ENCODE measurements at regions not wholly inside any gene's neighbourhood (a gene's known extent, or its start where the extent isn't known, plus 50 kb on each side); places are given as distances from the start of the nearest gene placed in this dataset.

- WGBS (ENCODE audit: insufficient coverage), result 73% methylated on average over 2 of the region's 5 CpGs
- H3K4me3 ChIP-seq (ENCODE audit: control insufficient read depth in 1 of 7, extremely low read depth in 1 of 7, insufficient read depth in 4 of 7, low read depth in 2 of 7, low read length in 6 of 7), result no peak overlapping the region
- DNase-seq, result no peak
- H3K4me1 ChIP-seq (ENCODE audit: control extremely low read depth in 1 of 4, control insufficient read depth in 4 of 4, insufficient read depth in 4 of 4, low read length in 3 of 4), result peaks cover 0 to 6% (median 5%) of the 10 kb centered on the region in 4 experiments
- CTCF ChIA-PET, result interaction anchor here (1.2 kb wide), 1 partner anchor 10 kb away, joined by 3 read pairs; no protein-coding TSS in a partner anchor
- POLR2A ChIA-PET, result no interaction called here
- H3K36me3 ChIP-seq (ENCODE audit: control insufficient read depth in 4 of 4, insufficient read depth in 4 of 4, low read length in 3 of 4), result no peaks in the 10 kb centered on the region
- H3K27me3 ChIP-seq (replicated peaks in 2 of 5; ENCODE audit: control insufficient read depth in 4 of 5, insufficient read depth in 5 of 5, low read length in 4 of 5), result peaks cover 0 to 61% (median 22%) of the 10 kb centered on the region in 5 experiments
- H3K27ac ChIP-seq (ENCODE audit: insufficient read depth in 1 of 2, low read depth in 1 of 2, low read length in 2 of 2, poor library complexity in 1 of 2, severe bottlenecking in 2 of 2), result no peak overlapping the region
- no peaks in the 10 kb centered on the region for H3K9me3 ChIP-seq (ENCODE audit: control extremely low read depth in 1 of 5, control insufficient read depth in 4 of 5, insufficient read depth in 2 of 5, low read depth in 1 of 5, low read length in 4 of 5)
Observed at GRCh38 chr5:138645778-138646575, 70.8 kb upstream of the HSPA9 start.

GRCh38 chr5:138643040-138643791, 68.0 kb upstream of the HSPA9 start:
- no peaks in the 10 kb centered on the region for H3K36me3 ChIP-seq (ENCODE audit: control insufficient read depth in 4 of 4, insufficient read depth in 4 of 4, low read length in 3 of 4)
- no peak overlapping the region for H3K4me3 ChIP-seq (ENCODE audit: control insufficient read depth in 1 of 7, extremely low read depth in 1 of 7, insufficient read depth in 4 of 7, low read depth in 2 of 7, low read length in 6 of 7)
- H3K27ac ChIP-seq (ENCODE audit: insufficient read depth in 1 of 2, low read depth in 1 of 2, low read length in 2 of 2, poor library complexity in 1 of 2, severe bottlenecking in 2 of 2), result no peak overlapping the region
- peaks cover 0 to 34% (median 11%) of the 10 kb centered on the region in 5 experiments for H3K27me3 ChIP-seq (replicated peaks in 2 of 5; ENCODE audit: control insufficient read depth in 4 of 5, insufficient read depth in 5 of 5, low read length in 4 of 5)
- no peaks in the 10 kb centered on the region for H3K9me3 ChIP-seq (ENCODE audit: control extremely low read depth in 1 of 5, control insufficient read depth in 4 of 5, insufficient read depth in 2 of 5, low read depth in 1 of 5, low read length in 4 of 5)
- ChIA-PET CTCF (interaction anchor here (0.9 to 3.4 kb wide), 7 partner anchors 7 to 629 kb away, joined by 3 to 21 read pairs (median 4); no protein-coding TSS in a partner anchor), POLR2A (no interaction called here)
- peaks cover 0 to 6% (median 5%) of the 10 kb centered on the region in 4 experiments for H3K4me1 ChIP-seq (ENCODE audit: control extremely low read depth in 1 of 4, control insufficient read depth in 4 of 4, insufficient read depth in 4 of 4, low read length in 3 of 4)
- 100% methylated on average over 1 of the region's 5 CpGs for WGBS (ENCODE audit: insufficient coverage)
- no peak for DNase-seq

- ChIA-PET CTCF (interaction anchor here (0.8 to 3.4 kb wide), 16 partner anchors 10 to 631 kb away, joined by 3 to 21 read pairs (median 3); no protein-coding TSS in a partner anchor), POLR2A (no interaction called here)
- H3K9me3 ChIP-seq (ENCODE audit: control extremely low read depth in 1 of 5, control insufficient read depth in 4 of 5, insufficient read depth in 2 of 5, low read depth in 1 of 5, low read length in 4 of 5), result no peaks in the 10 kb centered on the region
- H3K4me1 ChIP-seq (ENCODE audit: control extremely low read depth in 1 of 4, control insufficient read depth in 4 of 4, insufficient read depth in 4 of 4, low read length in 3 of 4), result peaks cover 0 to 6% (median 5%) of the 10 kb centered on the region in 4 experiments
- H3K27ac ChIP-seq (ENCODE audit: insufficient read depth in 1 of 2, low read depth in 1 of 2, low read length in 2 of 2, poor library complexity in 1 of 2, severe bottlenecking in 2 of 2), result no peak overlapping the region
- no peaks in the 10 kb centered on the region for H3K36me3 ChIP-seq (ENCODE audit: control insufficient read depth in 4 of 4, insufficient read depth in 4 of 4, low read length in 3 of 4)
- H3K27me3 ChIP-seq (replicated peaks in 2 of 5; ENCODE audit: control insufficient read depth in 4 of 5, insufficient read depth in 5 of 5, low read length in 4 of 5), result peaks cover 0 to 19% (median 8%) of the 10 kb centered on the region in 5 experiments
- WGBS (ENCODE audit: insufficient coverage), result 49% methylated on average over 14 of the region's 18 CpGs
- H3K4me3 ChIP-seq (ENCODE audit: control insufficient read depth in 1 of 7, extremely low read depth in 1 of 7, insufficient read depth in 4 of 7, low read depth in 2 of 7, low read length in 6 of 7), result no peak overlapping the region
- peak; percentile 70 to 83 (median 78) for DNase-seq
Observed at GRCh38 chr5:138641547-138642298, 66.5 kb upstream of the HSPA9 start.

DNA sequence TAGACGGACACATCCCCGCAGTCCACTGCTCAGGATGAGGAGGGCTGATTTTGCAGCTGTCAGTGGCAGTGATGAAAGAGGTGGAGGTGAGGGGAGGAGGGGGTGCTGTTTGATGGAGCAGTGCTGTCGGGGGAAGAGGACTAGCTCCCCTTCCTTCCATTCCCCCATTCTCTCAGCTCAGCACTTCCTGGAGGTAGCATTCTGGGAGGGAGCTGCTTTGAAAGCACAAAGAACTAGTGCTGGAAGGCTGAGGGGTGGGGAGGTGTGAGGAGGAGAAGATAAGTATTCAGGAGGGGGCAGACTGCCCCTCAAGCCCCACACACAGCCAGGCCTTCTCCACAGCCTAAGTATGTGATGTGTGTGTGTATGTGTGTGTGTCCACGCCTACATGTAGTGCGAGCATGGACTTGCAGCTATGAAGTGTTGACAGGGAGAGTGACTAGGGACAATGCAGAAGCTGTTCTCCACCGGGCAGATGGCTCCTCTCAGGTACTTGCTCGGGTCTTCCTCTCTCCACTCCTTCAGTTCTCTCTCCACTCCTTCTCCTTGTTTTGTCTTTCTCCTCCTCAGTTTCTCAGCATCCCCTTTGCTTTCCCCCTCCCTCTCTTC, 65.5 kb upstream of the HSPA9 start:
- Histone ChIP-seq H3K4me3 (ENCODE audit: control insufficient read depth in 1 of 7, extremely low read depth in 1 of 7, insufficient read depth in 4 of 7, low read depth in 2 of 7, low read length in 6 of 7) (no peak overlapping the region), H3K9me3 (ENCODE audit: control extremely low read depth in 1 of 5, control insufficient read depth in 4 of 5, insufficient read depth in 2 of 5, low read depth in 1 of 5, low read length in 4 of 5) (no peaks in the 10 kb centered on the region), H3K4me1 (ENCODE audit: control extremely low read depth in 1 of 4, control insufficient read depth in 4 of 4, insufficient read depth in 4 of 4, low read length in 3 of 4) (peaks cover 0 to 6% (median 5%) of the 10 kb centered on the region in 4 experiments), H3K36me3 (ENCODE audit: control insufficient read depth in 4 of 4, insufficient read depth in 4 of 4, low read length in 3 of 4) (no peaks in the 10 kb centered on the region), H3K27ac (ENCODE audit: insufficient read depth in 1 of 2, low read depth in 1 of 2, low read length in 2 of 2, poor library complexity in 1 of 2, severe bottlenecking in 2 of 2) (no peak overlapping the region), H3K27me3 (replicated peaks in 2 of 5; ENCODE audit: control insufficient read depth in 4 of 5, insufficient read depth in 5 of 5, low read length in 4 of 5) (peaks cover 0 to 10% (median 3%) of the 10 kb centered on the region in 5 experiments)
- 95% methylated on average over 3 of the region's 7 CpGs for WGBS (ENCODE audit: insufficient coverage)
- ChIA-PET POLR2A (no interaction called here), CTCF (interaction anchor here (0.8 to 3.3 kb wide), 15 partner anchors 8 to 628 kb away, joined by 3 to 15 read pairs (median 4); no protein-coding TSS in a partner anchor)
- DNase-seq, result no peak

GRCh38 chr5:138640138-138640537, 64.9 kb upstream of the HSPA9 start:
- Histone ChIP-seq H3K4me1 (ENCODE audit: control extremely low read depth in 1 of 4, control insufficient read depth in 4 of 4, insufficient read depth in 4 of 4, low read length in 3 of 4) (peaks cover 0 to 6% (median 5%) of the 10 kb centered on the region in 4 experiments), H3K27ac (ENCODE audit: insufficient read depth in 1 of 2, low read depth in 1 of 2, low read length in 2 of 2, poor library complexity in 1 of 2, severe bottlenecking in 2 of 2) (no peak overlapping the region), H3K27me3 (replicated peaks in 2 of 5; ENCODE audit: control insufficient read depth in 4 of 5, insufficient read depth in 5 of 5, low read length in 4 of 5) (peaks cover 0 to 10% (median 3%) of the 10 kb centered on the region in 5 experiments), H3K4me3 (ENCODE audit: control insufficient read depth in 1 of 7, extremely low read depth in 1 of 7, insufficient read depth in 4 of 7, low read depth in 2 of 7, low read length in 6 of 7) (no peak overlapping the region), H3K36me3 (ENCODE audit: control insufficient read depth in 4 of 4, insufficient read depth in 4 of 4, low read length in 3 of 4) (no peaks in the 10 kb centered on the region), H3K9me3 (ENCODE audit: control extremely low read depth in 1 of 5, control insufficient read depth in 4 of 5, insufficient read depth in 2 of 5, low read depth in 1 of 5, low read length in 4 of 5) (no peaks in the 10 kb centered on the region)
- ChIA-PET POLR2A (no interaction called here), CTCF (interaction anchor here (0.9 to 3.3 kb wide), 10 partner anchors 8 to 150 kb away, joined by 3 to 15 read pairs (median 6); no protein-coding TSS in a partner anchor)
- 100% methylated on average over 4 of the region's 5 CpGs for WGBS (ENCODE audit: insufficient coverage)
- no peak for DNase-seq

DNA sequence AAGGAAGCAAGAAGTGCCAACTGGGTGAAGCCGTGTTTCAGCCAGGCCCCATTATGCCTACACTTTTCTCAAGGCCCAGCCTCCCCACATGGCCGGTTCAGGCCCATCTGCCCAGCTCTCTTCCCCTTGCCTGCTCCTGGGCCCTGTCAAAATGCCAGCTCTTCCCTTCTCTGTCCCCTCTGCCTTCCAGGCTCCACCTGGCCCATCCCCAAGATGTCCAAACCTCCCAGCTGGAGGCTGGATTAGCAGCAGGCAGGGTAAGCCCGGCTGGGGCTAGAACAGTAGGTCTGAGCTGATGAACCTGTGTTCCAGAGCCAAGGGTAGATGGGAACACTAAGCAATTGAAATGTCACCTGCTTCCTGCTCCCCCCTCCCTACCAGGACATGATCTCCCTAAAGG, 64.1 kb upstream of the HSPA9 start:
- no peak for DNase-seq
- no peak overlapping the region for H3K27ac ChIP-seq (ENCODE audit: insufficient read depth in 1 of 2, low read depth in 1 of 2, low read length in 2 of 2, poor library complexity in 1 of 2, severe bottlenecking in 2 of 2)
- no peak overlapping the region for H3K4me3 ChIP-seq (ENCODE audit: control insufficient read depth in 1 of 7, extremely low read depth in 1 of 7, insufficient read depth in 4 of 7, low read depth in 2 of 7, low read length in 6 of 7)
- H3K27me3 ChIP-seq (replicated peaks in 2 of 5; ENCODE audit: control insufficient read depth in 4 of 5, insufficient read depth in 5 of 5, low read length in 4 of 5), result peaks cover 0 to 10% (median 3%) of the 10 kb centered on the region in 5 experiments
- 96% methylated on average over 2 of the region's 3 CpGs for WGBS (ENCODE audit: insufficient coverage)
- H3K36me3 ChIP-seq (ENCODE audit: control insufficient read depth in 4 of 4, insufficient read depth in 4 of 4, low read length in 3 of 4), result no peaks in the 10 kb centered on the region
- CTCF ChIA-PET, result interaction anchor here (0.6 to 2.4 kb wide), 6 partner anchors 9 to 60 kb away, joined by 3 to 15 read pairs (median 4); no protein-coding TSS in a partner anchor
- H3K4me1 ChIP-seq (ENCODE audit: control extremely low read depth in 1 of 4, control insufficient read depth in 4 of 4, insufficient read depth in 4 of 4, low read length in 3 of 4), result peaks cover 0 to 6% (median 5%) of the 10 kb centered on the region in 4 experiments
- POLR2A ChIA-PET, result interaction anchor here (0.6 kb wide), 1 partner anchor 23 kb away, joined by 3 read pairs; no protein-coding TSS in a partner anchor
- H3K9me3 ChIP-seq (ENCODE audit: control extremely low read depth in 1 of 5, control insufficient read depth in 4 of 5, insufficient read depth in 2 of 5, low read depth in 1 of 5, low read length in 4 of 5), result no peaks in the 10 kb centered on the region
